Fibroblast of skin of scalp (primary cell): ENCODE measurements at regions not wholly inside any gene's neighbourhood (a gene's known extent, or its start where the extent isn't known, plus 50 kb on each side); places are given as distances from the start of the nearest gene placed in this dataset.
A peak's percentile ranks its signal among the peaks of the same experiment; 100 is the strongest.

Source experiments
- DNase-seq: peaks from one replicate; pipeline ENCODE4 v3.0.0-alpha.2; 2013

DNA sequence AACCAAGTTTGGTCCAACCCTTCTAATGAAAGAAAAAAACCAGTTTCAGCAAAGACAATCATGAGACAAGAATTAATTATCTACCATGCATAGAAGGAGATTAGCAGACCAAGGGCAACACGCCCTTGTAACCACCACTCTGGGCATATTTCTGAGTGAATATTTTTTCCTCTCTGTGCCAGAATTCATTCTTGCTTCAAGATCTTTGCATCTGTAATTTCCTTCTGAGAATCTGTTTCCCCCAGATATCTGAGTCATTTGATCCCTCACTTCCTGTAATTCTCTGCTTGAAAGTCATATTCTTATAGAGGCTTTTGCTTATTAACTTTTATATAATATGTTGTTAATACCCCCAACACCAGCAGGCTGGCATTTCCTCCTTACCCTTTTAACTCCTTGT, 243.7 kb downstream of the SLC16A7 start:
- DNase-seq: peak; percentile 10

DNA sequence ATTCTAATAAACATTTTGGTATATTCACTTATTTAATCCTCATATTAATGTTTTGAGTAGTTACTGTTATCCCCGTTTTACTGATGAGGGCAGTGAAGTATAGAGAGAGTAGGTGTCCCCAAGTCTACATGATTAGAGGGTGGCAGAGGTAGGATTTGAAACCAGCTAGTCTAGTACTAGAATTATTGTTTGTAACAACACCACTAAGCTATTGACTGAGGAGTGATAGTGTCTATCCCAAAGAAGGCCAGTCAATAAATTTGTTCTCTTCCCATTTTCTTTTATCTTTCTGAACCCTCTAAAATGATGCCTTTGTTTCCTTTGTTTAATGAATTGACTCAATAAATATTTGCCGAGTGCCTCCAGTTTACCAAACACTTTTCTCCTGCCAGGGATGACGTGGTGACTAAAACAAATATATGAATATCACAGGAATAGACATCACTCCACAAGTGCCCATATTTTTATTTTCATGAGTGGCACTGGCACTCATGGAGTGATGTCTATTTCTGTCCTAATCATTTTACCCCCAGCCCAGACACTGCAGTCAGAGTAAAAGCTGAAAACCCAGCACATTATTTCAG, 247.5 kb downstream of the SLC16A7 start:
- no peak for DNase-seq

DNA sequence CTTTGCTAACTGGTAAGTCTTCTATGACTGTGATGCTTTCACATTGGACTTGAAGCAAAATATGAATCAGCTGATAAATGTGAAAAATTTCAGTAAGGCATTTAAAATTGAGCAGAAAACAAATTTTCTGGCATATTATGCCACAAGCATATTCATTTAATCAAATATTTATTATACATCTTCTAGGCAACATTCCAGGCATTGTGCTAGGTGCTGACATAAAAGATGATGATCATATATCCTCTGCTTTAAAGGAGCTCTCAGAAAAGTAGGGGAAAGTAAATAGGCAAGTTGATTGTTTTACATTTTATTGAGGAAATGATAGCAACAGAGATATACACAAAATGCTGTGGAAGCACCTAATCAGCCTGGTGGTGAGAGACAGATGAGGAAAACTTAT, 248.9 kb downstream of the SLC16A7 start:
- peak; percentile 8 for DNase-seq

DNA sequence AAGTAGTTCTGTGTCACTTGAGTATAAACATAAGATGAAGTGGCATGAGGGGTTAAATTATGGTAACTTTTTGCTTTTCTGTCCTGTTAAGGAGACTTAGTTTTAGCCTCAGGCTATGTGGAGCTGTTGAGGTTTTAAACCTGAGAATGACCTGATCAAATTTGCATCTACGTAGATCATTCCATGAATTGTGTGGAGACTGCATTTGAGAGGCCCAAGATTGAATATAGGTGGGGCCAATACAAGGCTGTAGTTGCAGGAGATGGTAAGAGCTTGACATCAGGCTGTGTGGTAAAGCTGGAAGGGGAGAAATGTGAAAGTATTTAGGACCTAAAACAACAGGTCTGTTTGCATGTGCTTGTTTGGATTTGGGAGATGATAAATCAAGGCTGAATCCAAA, 249.5 kb downstream of the SLC16A7 start:
- no peak for DNase-seq

DNA sequence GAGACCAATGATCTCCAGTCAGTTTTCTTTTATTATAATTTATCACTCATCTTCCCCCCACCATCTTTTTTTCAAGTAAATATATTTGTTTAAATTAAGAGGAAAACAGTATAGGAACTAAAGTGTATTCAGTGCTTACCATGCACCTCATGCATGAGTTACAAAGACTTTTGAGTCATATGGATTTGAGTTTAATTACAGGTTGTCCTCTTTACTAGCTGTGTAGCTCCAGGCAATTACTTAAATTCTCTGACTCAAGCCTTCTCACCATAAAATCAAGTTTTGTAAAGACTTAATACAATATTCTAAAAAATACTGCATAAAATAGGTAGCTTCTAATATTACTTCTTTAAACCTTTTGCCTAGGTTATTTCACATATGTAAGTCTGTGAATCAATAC, 251.3 kb downstream of the SLC16A7 start:
- no peak for DNase-seq

DNA sequence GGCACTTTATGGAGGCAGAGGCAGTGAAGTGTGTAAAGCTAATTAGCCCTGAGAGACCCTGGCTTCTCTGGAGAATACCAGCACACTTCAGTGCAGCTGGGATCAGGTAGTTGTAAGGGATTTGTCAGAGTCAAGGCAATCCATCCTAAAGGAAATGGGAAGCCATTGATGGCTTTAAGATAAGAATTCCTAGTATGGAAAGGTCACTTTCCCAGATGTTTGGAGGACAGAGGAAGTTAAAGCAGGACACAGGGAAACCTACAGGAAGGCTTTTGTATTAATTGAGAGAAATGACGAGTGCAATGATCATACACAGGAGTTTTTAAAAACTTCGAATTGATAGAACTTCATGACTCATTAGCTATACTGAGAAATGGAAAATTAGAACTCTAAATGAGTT, 254.4 kb downstream of the SLC16A7 start:
- no peak for DNase-seq

DNA sequence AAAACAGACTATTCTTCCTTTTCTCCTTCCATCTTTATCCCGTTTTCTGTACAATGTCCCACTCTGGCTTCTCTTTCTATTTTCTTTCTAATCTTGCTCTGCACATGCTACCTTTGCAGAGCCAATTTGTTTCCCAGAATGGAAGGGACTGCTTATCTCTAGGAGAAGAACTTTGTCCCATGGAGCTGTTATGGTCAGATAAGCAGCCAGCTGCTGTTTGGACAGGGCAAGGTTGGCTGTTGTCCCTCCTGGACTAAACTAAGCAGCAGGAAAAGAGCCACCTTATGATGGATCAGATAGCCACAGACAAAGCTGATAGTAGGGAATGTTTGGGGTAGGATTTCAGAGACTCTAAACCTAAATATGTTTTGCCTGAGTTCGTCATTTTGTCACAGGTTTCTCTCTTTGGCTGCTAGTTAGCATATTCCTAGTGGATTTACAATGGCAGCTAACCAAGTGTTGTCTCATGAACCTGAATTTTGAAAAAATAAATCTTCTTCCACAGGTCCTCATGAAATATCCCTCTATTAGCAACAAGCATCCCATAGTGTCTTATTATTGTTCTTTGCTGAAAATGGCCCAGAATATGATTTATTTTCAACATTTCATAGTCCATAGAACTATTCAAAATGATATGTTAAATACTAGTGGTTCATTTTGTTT, 262.8 kb downstream of the SLC16A7 start:
- DNase-seq: no peak

DNA sequence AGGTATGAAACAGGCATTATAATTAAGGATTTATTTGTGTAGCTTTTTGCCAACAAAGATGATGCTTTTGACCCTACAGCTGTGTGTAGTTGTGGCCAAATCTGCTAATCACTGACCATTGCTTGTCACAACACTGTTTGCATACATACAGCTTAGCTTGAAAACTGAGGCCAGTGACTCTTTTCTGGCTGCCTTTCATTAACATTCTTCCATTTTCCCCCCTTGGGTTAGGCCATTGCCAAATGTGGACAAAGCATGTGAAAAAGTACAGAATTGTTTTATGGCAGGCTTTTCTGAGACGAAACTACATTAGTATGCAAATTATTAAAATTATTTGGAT, 263.3 kb downstream of the SLC16A7 start:
- no peak for DNase-seq

DNA sequence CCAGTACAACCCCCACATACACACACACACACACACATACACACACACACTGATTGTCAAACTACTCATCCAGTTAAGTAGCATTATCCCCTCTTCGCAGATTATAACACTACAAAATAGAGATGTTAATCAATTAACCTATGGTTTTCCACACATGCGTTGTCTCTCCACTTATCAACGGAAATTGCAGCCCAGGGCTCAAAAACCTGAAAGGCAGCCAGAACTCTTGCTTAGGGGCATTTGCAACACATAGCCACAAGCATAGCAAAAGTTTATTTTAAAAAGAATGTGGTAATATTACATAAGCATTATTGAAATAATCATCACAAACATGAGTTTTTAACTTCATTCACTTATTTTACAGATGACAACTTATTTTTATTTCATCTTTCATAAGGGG, 265.8 kb downstream of the SLC16A7 start:
- DNase-seq: no peak

DNA sequence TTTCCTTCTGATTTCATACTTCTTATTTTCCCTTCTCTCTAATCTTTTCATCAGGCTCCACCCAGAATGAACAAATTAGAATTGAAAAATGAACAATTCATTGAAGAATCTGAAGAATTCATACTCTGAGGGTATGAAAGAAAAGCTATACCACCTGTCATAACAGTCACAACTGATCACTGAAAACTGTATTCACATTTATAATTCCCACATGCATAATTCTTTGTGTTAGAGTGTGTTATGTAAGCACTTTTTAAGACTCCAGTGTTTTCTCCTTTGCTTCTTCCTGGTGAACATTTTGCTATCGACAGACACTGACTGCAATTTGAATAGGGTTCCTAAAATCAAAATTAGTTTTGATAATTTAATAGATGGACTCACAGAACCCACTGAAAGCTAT, 271.2 kb downstream of the SLC16A7 start:
- no peak for DNase-seq

DNA sequence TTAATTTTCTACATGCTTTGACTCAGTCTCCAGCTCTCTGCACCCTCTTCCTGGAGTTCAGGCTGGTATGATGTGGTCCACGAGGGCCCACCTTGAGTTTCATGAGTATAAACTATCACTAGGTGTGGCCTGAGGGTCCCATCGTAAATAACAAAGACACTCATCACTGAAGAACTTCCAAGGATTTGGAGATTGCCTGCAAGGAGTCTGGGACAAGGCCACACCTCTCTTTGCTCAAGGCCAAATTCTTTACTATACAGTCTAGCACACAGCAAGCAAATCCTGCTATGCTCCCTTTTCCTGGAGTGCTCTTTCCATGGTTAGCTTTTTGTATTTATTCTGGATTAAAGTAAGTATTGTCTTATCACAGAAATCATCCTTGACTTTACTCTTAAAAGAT, 271.9 kb downstream of the SLC16A7 start:
- no peak for DNase-seq

DNA sequence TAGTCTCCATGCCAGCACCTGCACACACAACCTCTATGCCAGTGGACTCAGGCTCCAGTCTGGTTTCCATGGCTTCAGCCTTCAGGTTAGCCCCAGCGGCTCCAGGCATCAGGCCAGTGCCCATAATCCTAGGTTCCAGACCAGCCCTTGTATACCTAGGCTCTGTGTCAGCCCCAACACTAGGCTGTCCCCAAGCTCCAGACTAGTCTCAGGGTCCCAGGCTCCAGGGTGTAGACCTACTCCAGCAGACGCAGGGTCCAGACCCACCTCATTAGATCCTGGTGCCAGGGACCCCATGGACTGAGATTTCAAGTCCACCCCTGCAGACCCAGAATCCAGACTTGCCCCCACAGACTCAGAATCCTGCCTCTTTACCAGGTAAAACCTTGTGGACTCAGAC, 275.9 kb downstream of the SLC16A7 start:
- DNase-seq: no peak

DNA sequence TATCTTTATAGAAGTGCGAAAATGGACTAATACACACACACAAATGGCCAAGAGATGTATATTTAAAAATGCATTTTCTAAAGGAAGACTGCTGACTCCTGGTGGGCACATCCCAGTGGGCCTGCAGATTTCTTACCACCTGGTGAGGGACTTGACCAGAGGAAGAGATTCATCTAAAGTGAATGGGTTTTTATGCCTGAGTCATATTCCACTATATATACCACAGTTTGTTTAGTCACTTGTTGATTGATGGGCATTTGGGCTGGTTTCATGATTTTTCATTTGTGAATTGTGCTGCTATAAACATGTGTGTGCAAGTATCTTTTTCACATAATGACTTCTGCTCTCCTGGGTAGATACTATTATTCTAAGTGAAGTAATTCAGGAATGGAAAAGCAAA, 277.3 kb downstream of the SLC16A7 start:
- no peak for DNase-seq

DNA sequence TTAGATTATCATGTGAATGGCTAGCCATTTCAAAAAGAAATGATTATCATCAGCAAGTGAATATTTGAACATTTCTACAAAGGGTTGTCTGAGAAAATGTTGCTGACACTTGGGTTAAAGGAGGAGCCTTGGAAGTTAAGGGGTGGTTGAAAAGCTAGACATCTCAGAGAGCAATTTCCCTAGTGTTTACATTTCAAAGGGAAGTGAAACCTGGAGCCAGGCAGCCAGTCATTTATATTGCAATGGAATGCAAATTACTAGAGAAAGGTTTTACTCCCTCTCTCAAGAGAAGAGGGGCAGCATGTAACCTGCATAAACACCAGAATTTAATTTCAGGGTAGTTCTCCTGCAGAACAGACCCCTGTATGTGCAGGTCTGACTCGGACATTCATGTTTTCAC, 279.0 kb downstream of the SLC16A7 start:
- DNase-seq: no peak

DNA sequence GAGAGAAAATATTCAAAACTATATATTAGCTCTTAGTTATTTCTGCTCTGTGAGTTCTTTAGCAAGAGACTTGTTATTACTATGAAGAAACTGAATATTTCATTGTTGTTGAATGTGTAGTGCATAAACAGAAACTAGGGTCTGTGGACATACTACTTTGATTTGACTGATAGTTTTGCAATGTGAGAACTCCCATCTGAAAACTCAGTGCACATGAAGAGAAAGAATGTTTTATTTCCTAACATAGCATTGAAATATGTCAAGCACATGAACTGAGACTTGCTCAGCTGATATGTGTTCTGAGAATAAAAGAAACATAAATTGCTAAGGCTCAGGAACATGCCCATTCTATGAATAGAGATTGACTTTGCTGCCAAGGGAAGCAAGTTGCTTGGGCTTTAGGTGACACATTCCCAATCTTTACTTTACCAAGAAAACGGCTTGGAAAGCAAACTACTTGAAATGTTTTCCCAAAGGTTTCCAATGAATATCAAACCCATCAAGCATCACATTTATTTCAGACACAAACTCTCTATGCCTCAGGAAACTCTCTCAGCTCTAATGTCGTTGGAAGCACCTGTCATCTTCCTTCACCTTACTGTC, 290.4 kb downstream of the SLC16A7 start:
- no peak for DNase-seq

DNA sequence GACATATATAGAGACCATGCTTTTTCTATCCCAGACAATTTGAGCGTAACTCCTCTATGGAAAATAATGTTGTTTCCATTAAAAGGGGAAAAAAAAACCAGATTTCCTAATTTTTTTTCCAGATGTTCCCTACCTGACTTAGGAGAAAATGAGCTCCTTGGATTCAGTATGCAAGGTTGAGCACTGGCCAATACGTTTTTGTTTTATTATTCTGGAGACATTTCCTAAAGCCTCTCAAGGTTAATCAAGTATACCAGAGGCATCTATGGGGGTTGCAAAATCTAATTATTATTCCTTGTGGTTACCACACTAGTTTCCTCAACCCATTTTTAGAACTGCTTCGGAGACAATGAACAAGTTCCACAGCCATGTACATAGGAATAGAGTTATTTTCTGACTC, 291.3 kb downstream of the SLC16A7 start:
- no peak for DNase-seq

DNA sequence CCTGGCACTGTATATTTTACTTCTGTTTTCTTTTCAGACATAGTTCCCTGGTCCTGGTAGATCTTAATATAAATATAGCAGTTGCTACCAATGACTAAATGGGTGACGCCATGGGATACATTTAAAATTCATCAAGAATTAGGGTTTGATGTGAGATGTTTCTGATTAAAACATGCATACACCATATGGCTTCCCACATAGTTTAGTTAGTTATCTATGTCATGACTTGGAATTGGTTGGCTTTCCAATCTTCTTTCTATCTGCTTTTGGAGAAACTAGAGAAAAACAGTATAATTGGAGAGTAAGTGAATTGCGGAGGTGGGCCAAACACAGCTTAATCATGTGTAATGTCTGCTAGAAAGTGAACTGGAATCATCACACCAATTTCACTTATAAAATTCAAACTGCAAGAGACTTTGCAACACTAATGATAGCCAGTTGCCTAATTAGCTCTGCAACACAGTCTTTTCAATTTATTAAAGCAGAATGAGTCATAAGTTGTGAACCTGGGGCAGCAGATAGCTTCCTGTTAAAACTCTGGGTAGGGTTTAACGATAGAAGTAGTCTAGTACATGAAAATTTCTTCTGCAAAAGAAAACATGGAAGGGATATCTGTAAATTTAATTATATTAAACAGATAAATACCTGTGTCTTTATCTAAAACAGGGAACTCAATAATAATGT, 295.2 kb downstream of the SLC16A7 start:
- DNase-seq: no peak

DNA sequence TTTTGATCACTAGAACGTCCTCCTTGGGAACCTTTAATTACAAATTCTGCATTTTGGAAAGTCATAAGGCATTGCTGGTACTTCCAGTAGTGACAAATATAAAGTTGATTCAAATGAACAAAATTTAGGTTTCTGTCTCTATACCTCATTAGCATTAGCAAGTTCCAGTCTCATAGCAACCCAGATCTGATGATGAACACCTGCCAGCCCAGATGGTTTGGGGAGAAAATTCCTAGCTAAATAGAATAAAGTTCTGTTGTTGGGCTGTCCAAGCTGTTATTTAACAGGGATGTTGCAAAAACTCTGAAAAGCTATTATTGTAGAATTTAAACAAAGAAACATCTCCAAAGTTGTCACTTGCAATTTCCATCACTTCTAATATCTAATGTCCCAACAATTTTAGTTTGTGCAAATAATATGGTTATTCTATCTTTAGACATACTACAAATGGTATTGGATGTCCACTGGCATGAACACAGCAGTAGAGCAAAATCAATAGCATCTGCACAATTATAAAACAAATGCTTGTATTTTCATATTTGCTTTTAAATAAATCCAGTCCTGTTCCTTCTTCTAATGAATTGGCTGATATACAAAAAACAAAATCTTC, 299.4 kb downstream of the SLC16A7 start:
- no peak for DNase-seq

DNA sequence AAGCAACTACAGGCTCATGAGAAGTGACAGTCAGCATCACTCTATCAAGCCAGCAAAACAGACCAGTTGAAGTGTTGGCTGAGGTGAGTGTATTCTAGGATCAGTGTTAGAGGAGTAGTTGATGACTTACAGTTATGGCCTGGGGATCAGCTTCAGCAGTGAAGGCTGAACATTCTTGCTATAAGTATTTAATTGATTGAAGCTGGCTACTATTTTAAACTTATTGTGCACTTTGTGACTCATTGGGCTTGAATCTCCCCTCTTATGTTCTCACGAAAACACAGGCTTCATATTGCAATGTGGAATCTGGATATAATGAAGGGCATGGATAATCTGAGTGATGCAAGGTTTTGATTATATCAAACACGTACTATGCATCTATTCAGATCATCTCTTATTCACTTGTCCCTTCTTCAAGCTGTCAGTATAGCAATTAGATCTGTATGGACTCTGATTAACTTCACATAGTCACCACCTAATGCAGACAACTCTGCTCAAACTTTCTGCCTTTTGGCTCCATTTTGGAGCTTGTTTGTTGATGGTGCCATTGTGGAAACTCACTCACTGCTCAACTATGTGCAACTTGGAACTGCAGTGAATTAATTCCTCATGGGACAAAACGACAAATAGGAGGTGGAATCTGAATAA, 309.2 kb downstream of the SLC16A7 start:
- peak; percentile 97 for DNase-seq

DNA sequence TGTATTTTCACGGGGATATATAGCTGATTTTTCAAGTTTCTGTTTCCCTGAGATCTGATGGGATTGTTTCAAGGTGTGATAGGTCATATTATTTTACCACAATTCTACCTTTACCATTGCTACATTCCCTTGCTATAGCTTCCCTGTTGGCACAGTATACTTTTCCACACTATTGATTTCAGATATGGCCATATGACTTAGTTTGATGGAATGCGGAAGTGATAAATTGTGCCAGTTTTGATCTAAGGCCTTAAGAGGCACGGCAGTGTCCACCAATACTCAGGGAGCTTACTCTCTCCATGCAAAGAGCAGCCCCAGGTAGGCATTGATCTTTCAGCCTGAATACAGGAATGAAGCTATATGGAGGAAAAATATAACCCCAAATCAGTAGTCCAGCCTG, 315.7 kb downstream of the SLC16A7 start:
- DNase-seq: no peak

DNA sequence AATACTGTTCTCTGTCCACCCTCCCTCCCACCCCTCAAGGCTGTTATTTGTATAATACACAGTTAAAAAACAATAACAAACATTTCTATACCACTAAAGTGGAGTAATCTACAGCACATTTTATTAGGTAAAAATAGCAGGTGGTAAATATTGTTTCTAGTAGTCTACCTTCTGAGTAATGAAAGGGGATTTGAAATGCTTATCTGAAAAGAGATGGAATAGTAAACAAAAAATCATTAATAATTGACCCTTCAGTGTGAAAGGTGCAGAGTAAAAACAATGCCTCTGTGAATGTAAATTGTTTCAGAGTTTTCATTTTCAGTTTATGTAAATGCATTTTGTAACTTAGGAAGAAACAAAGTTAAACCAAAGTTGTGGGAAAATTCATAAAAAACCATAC, 321.2 kb downstream of the SLC16A7 start:
- no peak for DNase-seq

DNA sequence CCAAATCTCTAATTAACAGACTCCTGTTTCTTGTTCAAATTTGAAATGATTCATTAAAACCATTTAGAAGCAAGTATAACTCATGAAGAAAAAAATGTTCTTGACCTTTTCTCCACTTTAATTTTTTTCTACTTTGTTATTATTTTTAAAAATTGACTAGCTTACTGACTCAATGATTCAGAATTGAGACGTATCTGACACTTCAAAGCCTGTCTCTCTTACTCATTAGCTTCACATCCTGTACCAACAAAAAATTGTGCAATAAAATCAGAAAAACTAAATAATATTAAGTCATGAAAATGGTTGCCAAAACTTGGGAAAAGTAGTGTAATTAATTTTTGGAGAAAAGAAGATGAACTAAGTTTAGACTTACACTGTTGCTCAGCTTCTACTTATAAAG, 331.2 kb downstream of the SLC16A7 start:
- peak; percentile 20 for DNase-seq

DNA sequence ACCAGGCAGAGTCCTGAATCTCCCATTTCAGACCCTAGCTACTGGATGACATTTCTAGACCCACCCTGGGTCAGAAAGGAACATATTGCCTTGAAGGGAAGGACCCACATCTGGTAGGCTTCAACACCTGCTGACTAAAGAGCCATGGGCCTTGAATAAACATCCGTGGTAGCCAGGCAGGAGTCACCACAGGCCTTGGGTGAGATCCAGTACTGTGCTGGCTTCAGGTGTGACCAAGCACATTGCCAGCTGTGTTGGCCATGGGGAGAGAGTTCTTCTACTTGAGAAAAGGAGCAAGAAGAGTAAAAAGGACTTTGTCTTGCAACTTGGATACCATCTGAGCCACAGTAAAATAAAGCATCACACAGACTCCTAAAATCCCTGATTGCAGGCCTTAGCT, 332.6 kb downstream of the SLC16A7 start:
- no peak for DNase-seq
